A549 (cell line): ENCODE measurements at regions not wholly inside any gene's neighbourhood (a gene's known extent, or its start where the extent isn't known, plus 50 kb on each side); places are given as distances from the start of the nearest gene placed in this dataset.

Experiments used
- ATAC-seq, 2 experiments: fragments of 200-7000 bp in 1 of 2; fragments of >200 bp in 1 of 2; cut with Nextera tagmentation in 1 of 2; cut with Tn5 transposase in 1 of 2; 3 replicates each; pipeline versions ENCODE4 v1.8.0 to v1.9.1; 2018 to 2020; ENCODE audit warnings: mild to moderate bottlenecking in 1 of 2, moderate library complexity in 1 of 2
- CTCF ChIA-PET: fragments of 300-600 bp; sonication (Branson Sonifier 250); formaldehyde crosslinking; extraction: SDS; loops from one replicate; lab custom pipeline; 2021; ENCODE audit warnings: antibody characterized with exemption, inconsistent platforms; lab: Yijun Ruan, JAX
- POLR2A ChIA-PET: fragments of 350-600 bp; formaldehyde crosslinking; extraction: SDS; loops from one replicate; lab custom pipeline; 2021; ENCODE audit warnings: antibody characterized with exemption, inconsistent platforms; lab: Yijun Ruan, JAX
- DNase-seq, 2 experiments: peaks; one replicate each; pipeline versions ENCODE4 v3.0.0 to v3.0.0-alpha.2; 2011 to 2016; ENCODE audit warnings: low read depth in 1 of 2, low spot score in 1 of 2
- FAIRE-seq: peaks from 2 replicates; lab custom pipeline; 2011; peaks lifted over from hg19 to GRCh38; lab: Jason Lieb, UNC
- H3K27ac ChIP-seq, 2 experiments: fragments of >200 bp; sonication (Bioruptor Twin); formaldehyde crosslinking; 3 replicates each; pipeline ENCODE4 v1.5.1; 2016 to 2017
- H3K4me1 ChIP-seq: fragments of >200 bp; sonication (Bioruptor Twin); formaldehyde crosslinking; 3 replicates; pipeline ENCODE4 v1.6.1; 2016
- H3K4me2 ChIP-seq: fragments of >200 bp; sonication (Bioruptor Twin); formaldehyde crosslinking; 3 replicates; pipeline ENCODE4 v1.6.1; 2016
- H3K4me3 ChIP-seq: fragments of >200 bp; sonication (Bioruptor Twin); formaldehyde crosslinking; 3 replicates; pipeline ENCODE4 v1.5.1; 2016
- H3K9me3 ChIP-seq: fragments of >200 bp; sonication (Bioruptor Twin); formaldehyde crosslinking; 3 replicates; pipeline ENCODE4 v1.6.1; 2016
- BCL3 ChIP-seq: fragments of >200 bp; sonication (Bioruptor Twin); formaldehyde crosslinking; IDR thresholded peaks from 3 replicates; pipeline ENCODE4 v1.6.1; 2016
- CBX8 ChIP-seq: fragments of 200-600 bp; sonication (generic); IDR thresholded peaks from 2 replicates; pipeline ENCODE4 v1.6.1; 2016
- CEBPB ChIP-seq, 2 experiments: fragments of >200 bp in 1 of 2; sonication (Bioruptor Twin) in 1 of 2; formaldehyde crosslinking in 1 of 2; IDR thresholded peaks; 2 replicates each; pipeline ENCODE4 v1.6.1; 2012 to 2016
- EHF ChIP-seq: fragments of 250-450 bp; sonication (Bioruptor Pico); IDR thresholded peaks from 2 replicates; pipeline ENCODE4 v1.5.0; 2020; ENCODE audit warnings: mild to moderate bottlenecking
- ELK1 ChIP-seq: fragments of 150-350 bp; IDR thresholded peaks from 2 replicates; pipeline ENCODE4 v1.6.1; 2014; ENCODE audit warnings: low read depth, mild to moderate bottlenecking, low read length
- EP300 ChIP-seq, 2 experiments: fragments of >200 bp; sonication (Bioruptor Twin); formaldehyde crosslinking; IDR thresholded peaks; 2 replicates in 1 of 2; 3 replicates in 1 of 2; pipeline ENCODE4 v1.6.1; 2016 to 2017
- FOSL2 ChIP-seq, 2 experiments: fragments of 450-650 bp in 1 of 2; fragments of >200 bp in 1 of 2; sonication (Bioruptor Twin) in 1 of 2; formaldehyde crosslinking; IDR thresholded peaks; 2 replicates each; pipeline versions ENCODE4 v1.5.0 to v1.6.1; 2016 to 2020; ENCODE audit warnings: mild to moderate bottlenecking in 1 of 2, moderate library complexity in 1 of 2
- GATA3 ChIP-seq: IDR thresholded peaks from 2 replicates; pipeline ENCODE4 v1.6.1; 2012; ENCODE audit warnings: borderline replicate concordance
- HEYL ChIP-seq: fragments of 250-450 bp; sonication (Bioruptor Pico); IDR thresholded peaks from 2 replicates; pipeline ENCODE4 v1.8.0; 2021; ENCODE audit warnings: mild to moderate bottlenecking, moderate library complexity
- HOXB13 ChIP-seq: fragments of 250-450 bp; sonication (Bioruptor Pico); IDR thresholded peaks from 2 replicates; pipeline ENCODE4 v1.5.0; 2020; ENCODE audit warnings: low read depth, mild to moderate bottlenecking, moderate library complexity
- JUN ChIP-seq, 2 experiments: fragments of >200 bp; sonication (Bioruptor Twin); formaldehyde crosslinking; IDR thresholded peaks; 2 replicates in 1 of 2; 3 replicates in 1 of 2; pipeline ENCODE4 v1.6.1; 2016 to 2017
- JUNB ChIP-seq: fragments of >200 bp; sonication (Bioruptor Twin); formaldehyde crosslinking; IDR thresholded peaks from 2 replicates; pipeline ENCODE4 v1.6.1; 2016
- KDM5A ChIP-seq: fragments of 200-600 bp; sonication (generic); IDR thresholded peaks from 2 replicates; pipeline ENCODE4 v1.6.1; 2016; ENCODE audit warnings: antibody characterized with exemption, mild to moderate bottlenecking
- MAFK ChIP-seq: fragments of 450-650 bp; IDR thresholded peaks from 2 replicates; pipeline ENCODE4 v1.6.1; 2014; ENCODE audit not compliant: partially characterized antibody
- MAZ ChIP-seq: fragments of 150-350 bp; IDR thresholded peaks from 2 replicates; pipeline ENCODE4 v1.6.1; 2014; ENCODE audit warnings: antibody characterized with exemption, low read depth, low read length, borderline replicate concordance
- MYC ChIP-seq: IDR thresholded peaks from 2 replicates; pipeline ENCODE4 v1.6.1; 2012; ENCODE audit warnings: mild to moderate bottlenecking, inconsistent platforms, low read length, improper control_type of control experiment, borderline replicate concordance
- PBX3 ChIP-seq: IDR thresholded peaks from 2 replicates; pipeline ENCODE4 v1.6.1; 2012
- POLR2A ChIP-seq: IDR thresholded peaks from 2 replicates; pipeline ENCODE4 v1.6.1; 2012; ENCODE audit warnings: mild to moderate bottlenecking, low read length
- RARB ChIP-seq: fragments of 250-450 bp; sonication (Bioruptor Pico); IDR thresholded peaks from 2 replicates; pipeline ENCODE4 v1.8.0; 2021; ENCODE audit warnings: mild to moderate bottlenecking, moderate library complexity
- RCOR1 ChIP-seq: fragments of 150-350 bp; IDR thresholded peaks from 2 replicates; pipeline ENCODE4 v1.6.1; 2014; ENCODE audit warnings: antibody characterized with exemption, low read length, low read depth
- RNF2 ChIP-seq: fragments of 200-600 bp; sonication (generic); IDR thresholded peaks from 2 replicates; pipeline ENCODE4 v1.6.1; 2016; ENCODE audit warnings: low read depth, mild to moderate bottlenecking, antibody characterized with exemption, moderate library complexity, borderline replicate concordance
- SREBF2 ChIP-seq: fragments of 450-650 bp; IDR thresholded peaks from 2 replicates; pipeline ENCODE4 v1.6.1; 2014; ENCODE audit warnings: mild to moderate bottlenecking, moderate library complexity
- TP53 ChIP-seq: fragments of 250-450 bp; sonication (Bioruptor Pico); IDR thresholded peaks from 2 replicates; pipeline ENCODE4 v1.5.0; 2021; ENCODE audit warnings: mild to moderate bottlenecking, moderate library complexity
- USF2 ChIP-seq: fragments of 450-650 bp; IDR thresholded peaks from 2 replicates; pipeline ENCODE4 v1.6.1; 2014; ENCODE audit warnings: antibody characterized with exemption
- ZC3H11A ChIP-seq: fragments of 450-650 bp; IDR thresholded peaks from 2 replicates; pipeline ENCODE4 v1.6.1; 2014; ENCODE audit warnings: antibody characterized with exemption, mild to moderate bottlenecking
- ZNF302 ChIP-seq: fragments of 250-450 bp; sonication (Bioruptor Pico); IDR thresholded peaks from 2 replicates; pipeline ENCODE4 v1.9.0; 2021; ENCODE audit warnings: inconsistent platforms, mild to moderate bottlenecking, moderate library complexity
- WGBS: methylation state at CpG from one replicate; pipeline ENCODE4 v1.1.6; 2017; ENCODE audit errors: missing lambda C conversion rate; 5-methylcytosine and 5-hydroxymethylcytosine counted together

- no peak overlapping the region for H3K27ac ChIP-seq
Measured at GRCh38 chr22:49291781-49292180, 535.9 kb downstream of the BRD1 start.

GRCh38 chr22:49291169-49291568, 536.5 kb downstream of the BRD1 start:
- DNase-seq, result no peak
- ATAC-seq, result no peak
- ChIA-PET CTCF (interaction anchor here (1.2 to 3.9 kb wide), 2 partner anchors 14 to 509 kb away, joined by 3 to 14 read pairs; no protein-coding TSS in a partner anchor), POLR2A (no interaction called here)
- Histone ChIP-seq H3K9me3 (no peaks in the 10 kb centered on the region), H3K4me2 (no peak overlapping the region), H3K4me3 (no peak overlapping the region), H3K4me1 (no peaks in the 10 kb centered on the region)
- WGBS, result 72% methylated on average over 12 of the region's 13 CpGs
- no peak for TF ChIP-seq JUN (IDR thresholded peaks at IDR 0.05)
- no peak for TF ChIP-seq GATA3
- no peak for TF ChIP-seq RARB (CRISPR knock-in tag)
- TF ChIP-seq MAZ, result no peak
- no peak for TF ChIP-seq EP300 (IDR thresholded peaks at IDR 0.05)
- TF ChIP-seq BCL3, result no peak
- no peak for TF ChIP-seq CBX8
- no peak for TF ChIP-seq HEYL (CRISPR knock-in tag)
- TF ChIP-seq RNF2, result no peak
- no peak for TF ChIP-seq ZC3H11A
- no peak for TF ChIP-seq PBX3
- TF ChIP-seq ZNF302 (CRISPR knock-in tag), result no peak
- no peak for TF ChIP-seq KDM5A
- no peak for TF ChIP-seq JUNB
- TF ChIP-seq, all 56 proteins: peak for 0
- FAIRE-seq, result no peak
- H3K27ac ChIP-seq, result no peak overlapping the region

More at GRCh38 chr22:49291781-49292180, 535.9 kb downstream of the BRD1 start:
- TF ChIP-seq SREBF2, result no peak
- TF ChIP-seq FOSL2 (IDR thresholded peaks at IDR 0.05), result no peak
- TF ChIP-seq FOSL2 (CRISPR knock-in tag; IDR thresholded peaks at IDR 0.05), result no peak
- TF ChIP-seq TP53, result no peak
- no peak for TF ChIP-seq CEBPB (IDR thresholded peaks at IDR 0.05)
- no peak for TF ChIP-seq POLR2A
- TF ChIP-seq CBX8, result no peak
- no peak for TF ChIP-seq HOXB13 (CRISPR knock-in tag)
- TF ChIP-seq MYC, result no peak
- TF ChIP-seq KDM5A, result no peak
- TF ChIP-seq HEYL (CRISPR knock-in tag), result no peak
- TF ChIP-seq USF2, result no peak
- no peak for TF ChIP-seq RCOR1
- TF ChIP-seq MAFK, result no peak
- TF ChIP-seq ELK1, result no peak
- no peak for TF ChIP-seq EHF (CRISPR knock-in tag)
- no peak for TF ChIP-seq BCL3
- TF ChIP-seq RNF2, result no peak
- no peaks in the 10 kb centered on the region for H3K9me3 ChIP-seq
- DNase-seq (no peak), ATAC-seq (no peak), FAIRE-seq (no peak)
- CTCF ChIA-PET, result interaction anchor here (1.2 to 3.9 kb wide), 2 partner anchors 14 to 509 kb away, joined by 3 to 14 read pairs; no protein-coding TSS in a partner anchor
- POLR2A ChIA-PET, result no interaction called here
- 37% methylated on average over 5 of the region's 5 CpGs for WGBS
- no peaks in the 10 kb centered on the region for H3K4me1 ChIP-seq
- no peak overlapping the region for H3K4me2 ChIP-seq
- H3K4me3 ChIP-seq, result no peak overlapping the region
